Keratinocyte (primary cell): ENCODE measurements at regions not wholly inside any gene's neighbourhood (a gene's known extent, or its start where the extent isn't known, plus 50 kb on each side); places are given as distances from the start of the nearest gene placed in this dataset.

Experiments used
- EZH2 ChIP-seq: IDR thresholded peaks from one replicate; pipeline ENCODE4 v1.6.1; 2012; ENCODE audit warnings: inconsistent platforms, mild to moderate bottlenecking, low read length, moderate library complexity
- TF ChIP-seq, protein P1 (sequence below), 3 experiments: IDR thresholded peaks in 1 of 3; conservative IDR thresholded peaks in 1 of 3; optimal IDR thresholded peaks in 1 of 3; 2 replicates in 2 of 3; 3 replicates in 1 of 3; pipeline versions ENCODE3 to v1.5.1; 2011; ENCODE audit warnings: low read length in 3 of 3, mild to moderate bottlenecking in 3 of 3, moderate library complexity in 2 of 3, control low read depth in 1 of 3, inconsistent platforms in 1 of 3; ENCODE audit not compliant: insufficient read depth in 2 of 3; ENCODE audit errors: extremely low read depth in 1 of 3

DNA sequence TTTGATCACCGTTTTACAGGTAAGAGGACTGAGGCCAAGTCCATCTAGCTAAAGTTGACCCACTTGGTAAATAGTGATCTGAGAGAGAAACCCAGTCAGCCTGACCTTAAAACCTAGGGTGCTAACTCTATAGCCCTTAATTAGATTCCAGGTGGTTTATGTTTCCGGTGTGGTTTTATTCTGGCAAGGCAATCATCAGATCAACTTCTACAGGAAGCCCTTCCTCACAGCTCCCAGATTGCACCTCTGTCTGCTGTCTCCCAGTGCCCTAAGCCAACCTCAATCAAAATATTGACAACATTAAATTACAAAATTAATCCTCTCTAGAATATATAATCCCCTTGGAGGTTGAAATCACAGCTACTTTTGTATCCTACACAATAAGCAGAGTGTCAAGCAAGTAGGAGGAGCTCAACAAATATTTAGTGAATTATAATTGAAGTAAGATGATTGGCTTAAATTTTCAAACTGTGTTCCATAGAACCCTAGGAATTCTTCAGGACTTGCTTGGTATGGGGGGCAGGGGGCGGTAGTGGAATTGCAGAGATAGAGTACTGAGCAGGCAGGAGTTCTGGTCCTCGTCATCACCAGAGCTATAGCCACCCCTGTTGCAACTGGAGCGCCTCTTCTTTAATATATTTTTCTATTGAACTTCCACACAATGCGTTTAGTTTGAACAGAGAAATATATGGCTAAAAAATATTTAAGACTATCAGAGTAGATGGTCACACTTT is 692.8 kb upstream of the LRRN3 start:
- TF ChIP-seq, protein P1, sequence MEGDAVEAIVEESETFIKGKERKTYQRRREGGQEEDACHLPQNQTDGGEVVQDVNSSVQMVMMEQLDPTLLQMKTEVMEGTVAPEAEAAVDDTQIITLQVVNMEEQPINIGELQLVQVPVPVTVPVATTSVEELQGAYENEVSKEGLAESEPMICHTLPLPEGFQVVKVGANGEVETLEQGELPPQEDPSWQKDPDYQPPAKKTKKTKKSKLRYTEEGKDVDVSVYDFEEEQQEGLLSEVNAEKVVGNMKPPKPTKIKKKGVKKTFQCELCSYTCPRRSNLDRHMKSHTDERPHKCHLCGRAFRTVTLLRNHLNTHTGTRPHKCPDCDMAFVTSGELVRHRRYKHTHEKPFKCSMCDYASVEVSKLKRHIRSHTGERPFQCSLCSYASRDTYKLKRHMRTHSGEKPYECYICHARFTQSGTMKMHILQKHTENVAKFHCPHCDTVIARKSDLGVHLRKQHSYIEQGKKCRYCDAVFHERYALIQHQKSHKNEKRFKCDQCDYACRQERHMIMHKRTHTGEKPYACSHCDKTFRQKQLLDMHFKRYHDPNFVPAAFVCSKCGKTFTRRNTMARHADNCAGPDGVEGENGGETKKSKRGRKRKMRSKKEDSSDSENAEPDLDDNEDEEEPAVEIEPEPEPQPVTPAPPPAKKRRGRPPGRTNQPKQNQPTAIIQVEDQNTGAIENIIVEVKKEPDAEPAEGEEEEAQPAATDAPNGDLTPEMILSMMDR (optimal IDR thresholded peaks at IDR 0.05 in 1 of 3, IDR thresholded peaks at IDR 0.05 in 1 of 3, conservative IDR thresholded peaks at IDR 0.05 in 1 of 3; ENCODE audit: extremely low read depth in 1 of 3, insufficient read depth in 2 of 3, low read length in 3 of 3), result no peak
- TF ChIP-seq EZH2, result no peak
